Heart left ventricle (tissue), 13 donors: ENCODE measurements at regions not wholly inside any gene's neighbourhood (a gene's known extent, or its start where the extent isn't known, plus 50 kb on each side); places are given as distances from the start of the nearest gene placed in this dataset.

Experiments used
- CTCF ChIP-seq, 12 donors: fragments of 200-600 bp; sonication (generic) in 4 of 12; IDR thresholded peaks; one replicate each; pipeline versions ENCODE4 v1.5.0 to v1.8.0; 2018 to 2022; ENCODE audit warnings: antibody characterized with exemption in 12 of 12, mild to moderate bottlenecking in 5 of 12
- POLR2A ChIP-seq, 2 donors: fragments of 450-650 bp; IDR thresholded peaks; one replicate each; pipeline ENCODE4 v1.6.1; 2017; ENCODE audit warnings: antibody characterized with exemption in 2 of 2, mild to moderate bottlenecking in 2 of 2, moderate library complexity in 2 of 2
- donor health status: ischemic (EF 13 %, LVEDD 7.1; RV severe dilation, severe dysfunction).
- donor health status: DM: no; HTN: yes; CAD: no.
- donor health status: DM: no; HTN: no; CAD: no.
- donor health status: ischemic (EF 25% LVEDD 6.9; RV normal size, moderate dysfunction).
- donor health status: ischemic (EF 25% LVEDD 5.7; RV mildly dilated, moderate dysfunction).
- donor health status: ischemic (EF 35%, LVEDD 5.7; RV mildly dilated, moderate dysfunction).
- donor health status: nonischemic (EF 11% LVEDD 7.7; RV severe dilation, severe dysfunction).
- donor health status: DM: yes; HTN: yes; CAD: no.
- donor health status: PGD.
- donor health status: ischemic (EF 29% LVEDD 5.4; RV normal size, mild dysfunction).
- donor health status: nonischemic (EF 23%, LVEDD 6.1; RV moderate dilation, normal function).

GRCh38 chr5:97906135-97906534 lies 723.1 kb upstream of the RIOK2 start:
- TF ChIP-seq CTCF (IDR thresholded peaks at IDR 0.05) (no peak), POLR2A (IDR thresholded peaks at IDR 0.05) (no peak)
